SIG-M5 treated with dmso at 0.1 percent for 504 hours (cell line): ENCODE measurements at regions not wholly inside any gene's neighbourhood (a gene's known extent, or its start where the extent isn't known, plus 50 kb on each side); places are given as distances from the start of the nearest gene placed in this dataset.

ENCODE experiments used
- DNase-seq: peaks from one replicate; lab custom pipeline; 2025; ENCODE audit not compliant: unreplicated experiment; lab: John Stamatoyannopoulos, UW

DNA sequence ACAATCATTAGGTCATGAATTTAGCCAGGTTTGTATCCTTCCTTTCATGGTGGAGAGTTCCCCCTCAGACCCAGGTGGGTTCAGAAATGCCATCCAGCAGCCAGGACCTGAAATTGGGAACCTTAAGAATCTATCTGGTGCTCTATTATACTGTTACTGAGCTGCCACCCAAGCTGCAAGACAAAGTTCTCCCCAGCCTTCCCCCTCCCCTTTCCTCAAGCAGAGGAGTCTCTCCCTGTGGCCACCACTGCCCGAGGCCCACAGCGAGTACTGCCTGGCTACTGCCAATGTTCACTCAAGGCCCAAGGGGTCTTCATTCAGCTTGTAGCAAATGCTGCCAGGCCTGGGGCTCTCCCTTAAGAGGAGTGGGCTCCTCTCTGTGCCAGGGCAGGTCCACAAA lies 133.8 kb downstream of the TMEM38B start:
- DNase-seq: no peak

DNA sequence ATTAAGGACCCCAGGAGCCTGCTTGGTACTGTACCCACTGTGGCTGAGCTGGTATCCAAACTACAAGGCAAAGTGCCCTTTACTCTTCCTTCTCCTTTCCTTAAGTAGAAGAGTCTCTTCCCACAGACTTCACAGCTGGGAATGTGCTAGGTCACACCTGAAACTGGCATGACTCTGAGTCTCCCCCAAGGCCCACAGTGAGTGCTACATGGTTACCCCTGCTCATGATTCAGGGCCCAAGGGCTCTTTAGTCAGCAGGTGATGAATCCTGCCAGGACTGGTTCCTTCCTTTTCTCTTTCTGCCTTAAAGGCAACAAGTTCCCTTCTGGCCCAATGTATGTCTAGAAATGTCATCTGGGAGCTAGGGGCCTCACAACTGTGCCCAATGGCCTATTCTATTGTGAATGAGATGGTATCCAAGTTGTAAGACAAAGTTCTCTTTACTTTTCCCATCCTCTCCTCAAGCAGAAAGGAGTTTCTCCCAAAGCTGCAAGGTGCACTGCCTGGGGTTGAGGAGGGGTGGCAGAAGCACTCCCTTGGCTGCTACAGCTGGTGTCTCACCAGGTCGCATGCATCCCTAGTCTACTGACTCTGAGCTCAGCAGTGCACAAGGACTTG lies 134.4 kb downstream of the TMEM38B start:
- no peak for DNase-seq

DNA sequence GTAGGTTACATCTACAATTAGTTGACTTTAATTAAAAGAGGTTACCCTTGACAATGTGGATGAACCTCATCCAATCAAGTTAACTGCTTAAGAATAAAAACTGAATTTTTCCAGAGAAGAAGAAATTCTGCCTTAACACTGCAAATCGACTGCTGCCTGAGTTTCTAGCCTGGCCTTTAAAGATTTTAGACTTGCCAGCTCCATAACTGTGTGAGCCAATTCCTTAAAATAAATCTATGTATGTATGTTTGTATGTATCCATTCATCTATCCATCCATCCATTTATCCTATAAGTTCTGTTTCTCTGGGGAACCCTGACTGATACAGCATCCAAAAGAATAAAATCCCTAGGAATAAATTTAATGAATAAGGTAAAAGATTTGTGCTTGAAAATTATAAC lies 136.1 kb downstream of the TMEM38B start:
- no peak for DNase-seq

DNA sequence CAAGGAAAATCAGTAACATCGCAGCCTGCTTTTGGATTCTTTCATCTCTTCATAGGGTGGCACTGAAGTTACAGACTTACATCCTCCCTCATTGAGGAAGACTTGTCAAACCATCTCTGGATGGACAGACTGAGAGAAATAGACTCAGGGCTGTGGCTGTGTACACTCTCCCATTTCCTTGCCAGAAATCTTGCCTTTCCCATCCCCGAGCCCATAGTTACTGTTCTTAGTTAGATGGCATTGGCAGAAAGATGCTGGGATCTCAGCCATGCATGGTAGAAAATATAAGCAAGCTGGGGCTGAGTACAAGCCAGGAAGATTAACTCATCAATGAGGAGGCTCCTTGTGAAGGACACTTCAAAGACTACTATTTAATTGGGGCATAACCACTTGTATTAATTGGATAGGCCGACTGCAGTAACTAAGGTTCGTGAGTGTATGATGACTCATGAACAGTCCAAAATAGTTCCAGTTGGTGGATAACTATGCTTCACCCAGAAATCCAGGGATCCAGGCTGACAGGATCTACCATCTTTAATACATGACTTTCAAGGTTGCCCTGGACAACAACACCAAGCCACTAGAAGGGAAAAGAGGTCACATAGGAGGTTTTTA lies 137.9 kb downstream of the TMEM38B start:
- no peak for DNase-seq

DNA sequence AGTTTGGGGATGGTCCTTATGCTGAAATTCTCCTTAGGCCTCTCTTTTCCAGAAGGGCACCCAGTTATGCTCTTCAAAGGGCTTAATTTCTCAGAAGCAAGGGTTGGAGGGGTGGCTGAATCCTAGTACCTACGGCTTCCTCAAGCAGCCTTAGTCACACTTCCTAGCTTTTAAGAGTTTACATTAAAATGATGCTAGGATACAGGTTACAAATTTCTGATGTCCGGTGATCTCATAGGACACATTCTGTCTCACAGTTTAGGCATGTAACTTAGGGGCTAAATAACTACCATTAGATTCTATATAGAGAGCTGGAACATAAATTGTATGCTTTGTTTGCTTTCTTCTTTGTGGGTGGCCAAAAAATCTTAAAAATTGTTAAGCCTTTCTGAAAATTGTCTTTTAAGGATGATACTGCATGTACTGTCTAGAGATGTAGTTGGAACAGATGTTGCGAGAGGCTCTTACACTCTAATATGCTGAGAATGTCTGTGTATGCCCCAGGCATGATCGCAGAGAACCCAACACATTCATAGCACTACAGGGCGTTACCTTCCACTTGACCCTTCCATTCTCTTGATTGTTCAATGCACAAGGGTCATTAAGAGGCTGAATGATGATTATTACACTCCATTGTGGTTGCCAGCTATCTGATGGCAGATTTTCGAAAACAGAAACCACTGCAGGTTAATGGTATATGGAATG lies 139.1 kb downstream of the TMEM38B start:
- DNase-seq: no peak

DNA sequence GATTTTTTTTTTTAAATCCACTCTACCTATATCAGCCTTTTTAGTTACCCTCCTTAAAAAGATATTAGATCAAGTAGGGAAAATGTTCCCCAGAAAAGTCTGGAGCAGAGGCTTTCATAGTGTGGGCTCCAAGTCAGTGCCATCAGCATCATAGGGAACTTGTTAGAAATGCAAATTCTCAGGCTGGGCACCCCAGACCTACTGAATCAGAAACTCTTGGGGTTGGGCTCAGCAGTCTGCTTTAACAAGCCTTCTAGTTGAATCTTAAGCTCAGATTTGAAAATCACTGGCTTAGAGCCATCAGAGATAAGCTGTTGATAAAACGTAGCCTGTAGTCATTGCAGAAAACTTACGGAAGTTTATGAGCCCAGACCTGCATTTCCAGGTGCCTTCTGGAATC lies 140.1 kb downstream of the TMEM38B start:
- DNase-seq: no peak

DNA sequence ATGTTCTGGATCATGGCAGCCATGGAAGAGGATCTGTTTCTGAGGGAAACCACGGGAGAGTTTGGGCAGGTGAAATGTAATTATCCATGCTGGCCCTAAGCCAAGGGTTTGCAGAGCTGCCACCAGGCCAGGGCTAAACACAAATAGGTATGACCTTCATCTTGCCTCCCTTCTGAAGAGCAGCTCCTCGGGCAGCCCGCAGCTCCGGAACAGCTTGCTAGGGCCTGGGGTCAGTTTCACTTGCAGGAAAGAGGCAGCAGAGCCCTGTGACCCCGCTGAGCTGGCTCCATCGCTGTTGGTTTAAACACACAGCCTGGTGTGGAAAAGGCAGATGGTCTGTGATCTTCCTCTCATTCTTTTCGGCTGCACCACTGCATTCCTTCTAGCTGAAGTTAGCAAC lies 141.4 kb downstream of the TMEM38B start:
- no peak for DNase-seq

DNA sequence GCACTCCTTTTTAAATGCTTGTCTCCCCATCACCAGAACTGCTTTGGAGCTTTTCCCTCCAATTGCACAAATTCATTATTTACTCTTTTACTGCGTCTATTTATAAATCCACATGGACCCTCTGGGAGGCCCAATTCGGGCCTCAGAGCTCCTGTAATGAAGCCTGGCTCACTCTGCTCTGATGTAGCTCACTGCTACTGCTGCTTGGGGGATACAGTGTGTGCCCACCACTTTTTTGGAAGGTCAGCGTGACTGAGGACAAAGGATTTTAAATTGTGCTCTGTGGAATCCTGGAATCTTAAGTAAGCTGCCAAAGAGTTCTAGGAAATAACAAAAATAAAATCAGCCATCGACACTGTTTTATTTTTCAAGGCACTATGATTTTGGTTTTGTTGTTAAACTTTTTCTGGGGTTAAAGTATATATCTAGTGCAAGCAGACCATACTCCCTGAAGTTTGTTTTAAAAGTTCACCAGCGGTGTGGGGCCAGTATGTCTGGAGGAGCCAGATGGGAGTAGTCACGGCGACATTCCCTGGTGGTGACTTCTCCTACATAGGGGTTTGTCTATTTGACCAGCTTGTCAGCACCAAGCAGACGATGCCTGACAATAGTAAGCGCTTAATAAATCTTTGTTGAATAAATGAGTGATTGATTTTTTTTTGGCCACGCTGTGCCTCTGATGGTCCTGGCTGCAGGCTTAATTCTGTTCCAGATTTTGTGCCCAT lies 142.8 kb downstream of the TMEM38B start:
- no peak for DNase-seq

DNA sequence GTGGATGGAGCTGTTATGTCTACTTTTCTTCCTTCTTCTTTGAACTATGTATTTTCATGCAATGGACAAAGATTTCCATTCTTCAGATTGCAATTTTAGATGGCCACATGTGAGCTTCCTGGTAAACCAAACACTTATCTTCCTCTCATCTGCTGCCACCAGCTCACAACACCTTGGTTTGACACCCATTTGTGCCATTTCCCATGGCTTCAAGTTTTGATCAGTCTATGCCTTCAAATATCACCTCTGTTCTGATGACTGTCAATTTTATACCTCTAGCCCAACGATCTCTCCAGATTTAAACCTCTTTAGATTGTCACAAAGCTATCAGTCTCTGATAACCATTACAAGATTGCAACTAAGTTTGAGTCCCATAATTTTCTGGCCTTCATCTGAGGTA lies 147.2 kb downstream of the TMEM38B start:
- no peak for DNase-seq

DNA sequence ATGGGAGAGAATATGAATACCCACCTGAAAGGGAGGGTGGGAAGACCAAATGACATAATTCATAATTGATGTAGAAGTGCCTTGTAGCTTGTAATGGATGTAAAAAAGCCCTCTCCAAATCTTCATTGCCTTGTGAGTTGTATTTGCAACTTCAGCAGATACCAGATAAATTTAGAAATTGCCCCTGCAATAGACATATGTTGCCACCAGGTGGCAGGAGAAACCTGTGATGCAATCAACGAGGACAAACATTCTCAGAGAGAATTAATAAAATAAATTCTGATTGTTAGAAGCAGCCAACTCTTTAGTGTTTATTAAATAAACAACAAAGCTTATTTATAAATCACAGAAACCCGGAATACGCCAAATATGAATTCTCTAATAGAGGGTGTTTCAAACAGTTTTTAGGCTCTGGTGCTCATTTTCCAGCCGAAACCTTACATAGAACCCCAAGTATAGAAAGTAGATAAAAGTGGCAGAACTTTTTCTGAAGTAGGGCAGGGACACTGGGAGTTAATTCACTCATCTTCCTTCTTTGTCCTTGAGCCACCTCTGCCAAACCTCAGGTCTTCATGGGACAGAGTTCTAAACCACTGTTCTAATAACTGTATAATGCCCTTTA lies 147.8 kb downstream of the TMEM38B start:
- DNase-seq: peak; percentile 19

DNA sequence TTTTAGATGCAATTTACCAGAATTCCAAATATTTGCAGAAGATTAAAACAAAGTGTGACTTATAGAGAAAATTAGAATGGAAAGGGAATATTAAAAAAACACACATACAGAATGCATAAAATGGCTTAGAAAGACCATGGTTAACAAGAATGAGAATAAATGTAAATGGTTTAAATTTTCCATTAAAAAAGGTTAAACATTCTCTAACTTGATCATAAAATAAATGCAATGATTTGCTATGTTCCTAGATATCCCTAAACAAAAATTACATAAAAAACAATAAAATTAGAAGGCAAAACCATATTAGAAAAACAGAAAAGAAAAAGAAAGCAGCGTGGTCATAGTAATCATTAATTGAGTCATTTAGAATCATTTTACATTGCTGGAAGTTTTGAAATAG lies 152.5 kb downstream of the TMEM38B start:
- no peak for DNase-seq

DNA sequence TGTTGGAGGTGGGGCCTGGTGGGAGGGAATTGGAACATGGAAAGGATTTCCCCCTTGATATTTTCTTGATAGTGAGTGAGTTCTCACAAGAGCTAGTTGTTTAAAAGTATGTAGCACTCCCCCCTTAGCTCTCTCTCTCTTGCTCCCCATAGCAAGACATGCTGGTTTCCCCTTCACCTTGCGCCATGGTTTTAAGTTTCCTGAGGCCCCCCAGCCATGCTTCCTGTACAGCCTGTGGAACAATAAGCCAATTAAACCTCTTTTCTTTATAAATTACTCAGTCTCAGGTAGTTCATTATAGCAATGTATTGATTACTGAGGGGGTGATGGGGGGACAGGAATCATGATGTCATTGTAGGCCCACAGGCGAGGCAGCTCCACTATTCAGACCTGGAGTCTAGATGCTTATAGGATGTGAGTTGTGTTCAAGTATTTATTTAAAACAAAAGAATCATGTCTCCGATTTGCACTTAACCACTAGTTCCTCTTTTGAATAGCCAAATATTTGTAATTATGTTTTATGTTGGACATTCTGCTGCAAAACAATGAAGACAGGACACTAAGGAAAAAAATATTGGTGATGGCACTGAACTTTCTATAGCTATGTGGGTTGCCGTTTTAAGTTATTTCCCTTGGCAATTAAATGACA lies 156.6 kb downstream of the TMEM38B start:
- no peak for DNase-seq

DNA sequence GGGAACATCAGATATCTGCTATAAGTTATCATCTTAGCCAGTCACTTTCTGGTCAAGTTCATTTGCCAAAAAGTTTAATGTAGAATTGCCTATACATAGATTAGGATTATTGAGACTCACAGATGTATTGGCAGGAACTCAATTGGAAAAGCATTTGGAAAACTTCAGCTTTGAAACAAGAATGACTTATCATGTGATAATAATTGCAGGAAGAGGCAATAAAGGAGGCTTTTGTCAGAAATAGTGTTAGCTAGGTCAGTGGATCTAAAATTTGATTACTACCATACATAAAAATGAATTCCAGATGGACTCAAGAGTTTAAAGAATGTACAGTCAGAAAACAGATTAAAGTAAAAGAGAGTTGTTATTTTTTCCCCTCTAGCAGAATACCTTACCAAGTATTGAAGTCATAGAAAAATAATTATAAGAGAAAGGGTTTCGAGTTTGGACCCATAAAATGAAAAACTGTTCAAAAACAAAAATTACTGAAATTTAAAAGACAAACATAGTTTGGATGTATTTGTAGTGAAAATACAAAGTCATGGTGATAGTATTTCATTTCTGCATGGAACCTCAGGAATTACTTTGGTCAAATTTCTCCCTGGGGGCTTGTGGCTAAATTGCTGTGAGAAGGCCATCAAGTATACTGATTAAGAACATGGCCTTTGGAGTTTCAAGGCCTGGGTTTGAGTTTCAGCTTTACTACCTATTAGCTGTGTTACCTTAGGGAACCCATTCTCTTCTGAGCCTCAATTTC lies 159.9 kb downstream of the TMEM38B start:
- no peak for DNase-seq

DNA sequence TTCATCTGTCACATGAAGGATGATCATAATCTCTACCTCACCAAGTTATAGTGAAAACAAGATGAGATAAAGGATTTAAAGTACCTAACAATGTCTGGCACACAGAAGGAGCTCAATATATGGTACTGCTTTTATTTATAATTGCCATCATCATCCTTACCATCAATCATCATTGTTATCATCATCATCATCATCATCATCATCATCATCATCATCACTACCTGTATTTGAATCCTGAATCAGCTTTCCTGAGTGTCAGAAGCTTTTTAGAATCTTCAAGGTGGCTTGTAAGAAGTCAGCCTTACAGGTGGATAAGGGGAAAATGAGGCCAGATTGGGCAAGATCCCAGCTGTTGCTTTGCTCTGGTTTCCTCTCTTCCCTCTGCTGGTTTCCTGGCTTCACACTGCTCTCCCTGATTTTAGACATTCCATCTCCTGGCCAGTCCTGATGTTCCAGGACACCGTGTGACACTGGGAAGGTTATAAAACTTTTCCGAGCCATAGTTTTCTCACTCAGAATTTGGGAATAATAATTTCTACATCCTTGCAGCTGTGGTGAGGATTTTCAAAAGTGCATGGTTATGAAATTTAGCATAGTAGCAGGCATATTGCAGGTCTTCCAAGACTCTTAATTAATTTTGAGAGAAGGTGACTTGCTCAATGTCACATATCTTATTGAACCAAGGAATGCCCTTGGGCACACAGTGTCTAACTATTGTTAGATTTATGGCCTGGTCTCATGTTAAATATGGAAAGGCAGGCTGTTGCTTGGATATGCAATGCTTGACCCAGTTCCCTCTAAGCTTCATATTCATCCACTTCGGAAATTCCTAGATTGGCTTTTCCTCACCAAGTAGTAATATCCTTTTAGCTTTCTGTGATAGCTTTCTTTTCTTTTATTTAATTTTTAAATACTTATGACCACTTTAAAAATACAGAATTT lies 160.7 kb downstream of the TMEM38B start:
- no peak for DNase-seq

DNA sequence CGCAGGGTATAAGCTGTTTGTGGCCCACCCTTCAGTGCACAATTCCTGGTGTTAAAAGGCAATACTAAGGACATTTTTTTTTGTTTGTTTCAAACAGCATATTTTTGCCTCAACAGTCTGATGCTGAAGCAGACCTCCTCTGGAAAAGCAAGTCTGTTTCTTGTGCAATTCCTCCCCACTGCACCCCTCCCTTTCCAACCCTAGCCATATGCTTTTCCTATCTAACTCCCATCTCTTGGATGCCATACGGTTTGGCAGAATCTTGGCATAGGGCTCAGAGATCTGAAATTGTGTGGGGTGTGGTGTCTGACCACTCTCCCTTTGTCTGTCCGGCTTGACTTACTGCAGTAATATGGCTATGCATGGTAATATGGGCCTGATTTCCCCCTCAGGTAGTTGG lies 161.6 kb downstream of the TMEM38B start:
- no peak for DNase-seq

DNA sequence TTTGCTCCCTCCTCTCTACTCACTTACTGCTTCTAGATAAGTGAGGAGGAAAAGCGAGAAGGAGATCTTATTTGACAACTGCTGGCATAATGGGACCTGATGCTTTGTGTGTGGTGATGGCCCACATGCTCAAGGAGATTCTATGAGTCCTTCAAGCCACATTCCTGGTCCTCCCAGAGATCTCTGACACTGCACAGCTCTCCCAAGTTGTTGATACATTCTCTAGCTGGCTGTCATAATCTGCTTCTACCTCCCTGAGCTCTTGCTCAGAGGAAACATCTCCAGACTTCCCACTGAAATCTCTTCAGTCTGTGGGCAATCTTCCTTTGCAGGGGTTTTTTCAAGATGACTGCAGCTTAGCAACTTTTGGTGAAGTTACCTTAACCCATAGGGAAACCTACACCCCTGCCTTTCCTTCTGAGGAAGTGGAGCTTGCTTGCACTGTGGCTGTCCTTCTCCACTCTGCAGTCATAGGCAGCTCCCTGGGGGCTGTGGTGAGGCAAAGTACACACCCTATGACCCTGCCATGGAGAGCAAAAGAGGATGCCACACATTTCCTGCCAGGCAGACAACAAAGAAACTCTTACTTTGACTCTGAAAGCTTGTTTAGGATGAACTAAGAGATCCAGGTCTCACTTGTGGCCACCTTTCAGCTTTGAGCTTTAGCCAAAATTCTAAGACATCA lies 163.8 kb downstream of the TMEM38B start:
- no peak for DNase-seq

DNA sequence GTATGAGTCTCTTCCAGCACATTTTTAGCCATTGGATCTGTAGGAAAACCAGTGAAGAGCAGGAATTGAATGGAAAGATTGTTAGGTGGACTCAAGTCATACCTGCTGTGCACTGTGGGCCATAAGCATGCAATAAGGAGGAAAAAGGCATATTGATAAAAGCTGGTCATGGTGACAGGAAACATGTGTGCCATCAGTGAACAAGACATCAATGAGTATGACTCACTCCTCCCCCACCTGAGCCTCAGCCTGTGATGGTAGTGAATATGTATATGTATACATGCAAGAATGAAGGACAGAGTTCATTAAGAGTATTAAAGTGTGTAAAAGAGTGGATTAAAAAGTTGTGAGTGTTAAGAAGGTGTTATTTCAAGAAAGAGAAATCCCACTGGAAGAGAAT lies 164.5 kb downstream of the TMEM38B start:
- no peak for DNase-seq

DNA sequence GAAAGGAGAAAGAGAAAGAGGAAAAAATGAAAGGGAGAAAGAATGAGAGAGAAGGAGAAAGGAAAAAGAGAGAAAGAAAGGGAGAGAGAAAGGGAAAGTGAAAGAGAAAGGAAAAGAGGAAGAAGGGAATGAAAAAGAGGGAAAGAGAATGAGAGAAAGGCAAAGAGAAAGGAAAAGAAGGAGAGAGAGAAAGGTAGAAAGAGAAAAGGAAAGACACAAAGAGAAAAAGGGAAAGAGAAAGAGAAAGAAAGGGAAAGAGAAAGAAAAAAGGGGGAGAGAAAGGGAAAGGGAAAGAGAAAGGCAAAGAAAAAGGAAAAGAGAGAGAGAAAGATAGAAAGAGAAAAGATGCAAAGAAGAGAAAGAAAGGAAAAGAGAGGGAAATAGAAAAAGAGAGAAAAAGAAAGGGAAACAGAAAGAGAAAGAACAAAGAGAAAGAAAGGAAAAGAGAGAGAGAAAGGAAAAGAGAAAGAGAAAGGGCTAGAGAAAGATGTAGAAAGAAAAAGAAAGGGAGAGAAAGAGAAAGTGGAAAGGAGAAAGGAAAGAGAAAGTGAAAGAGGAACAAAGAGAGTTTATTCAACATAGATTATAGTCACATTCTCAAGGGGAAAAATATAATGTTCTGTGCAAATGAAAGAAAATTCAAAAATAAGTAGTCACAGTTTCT lies 165.2 kb downstream of the TMEM38B start:
- DNase-seq: peak; percentile 5
